GM12878 (cell line): ENCODE measurements at regions not wholly inside any gene's neighbourhood (a gene's known extent, or its start where the extent isn't known, plus 50 kb on each side); places are given as distances from the start of the nearest gene placed in this dataset.

Experiments
- ATAC-seq: fragments of 200-7000 bp; cut with Tn5 transposase; 3 replicates; pipeline ENCODE4 v1.9.1; 2020; ENCODE audit warnings: mild to moderate bottlenecking, moderate library complexity
- BruUV-seq: library from RNA; stranded (reverse); fragments of 400-500 nt; replicated peaks from 2 replicates; lab custom pipeline; 2021; lab: Mats Ljungman, UMichigan
- CTCF ChIA-PET: fragments of 300-600 bp; sonication (Branson Sonifier 250); formaldehyde crosslinking; extraction: SDS; loops from one replicate; lab custom pipeline; 2021; ENCODE audit warnings: inconsistent platforms; lab: Yijun Ruan, JAX
- POLR2A ChIA-PET: fragments of 350-600 bp; formaldehyde crosslinking; extraction: SDS; loops from one replicate; lab custom pipeline; 2021; ENCODE audit warnings: inconsistent platforms; lab: Charles Lee
- RAD21 ChIA-PET: fragments of 300-600 bp; sonication (Branson Sonifier 250); formaldehyde crosslinking; loops from one replicate; lab custom pipeline; 2023; ENCODE audit warnings: antibody characterized with exemption; ENCODE audit not compliant: unreplicated experiment; lab: Charles Lee
- SMC1A ChIA-PET: fragments of 300-600 bp; sonication (Branson Sonifier 250); formaldehyde crosslinking; loops from one replicate; lab custom pipeline; 2023; ENCODE audit not compliant: unreplicated experiment, uncharacterized antibody; lab: Charles Lee
- DNase-seq: peaks from one replicate; pipeline ENCODE4 v3.0.0-alpha.2; 2011; ENCODE audit warnings: low read depth, low spot score
- FAIRE-seq: peaks from 3 replicates; lab custom pipeline; 2011; peaks lifted over from hg19 to GRCh38; lab: Jason Lieb, UNC
- H2AFZ ChIP-seq: 2 replicates; pipeline ENCODE4 v1.6.0; 2011; ENCODE audit warnings: low read depth, low read length, control low read depth; ENCODE audit not compliant: control insufficient read depth
- H3K27ac ChIP-seq: 2 replicates; pipeline ENCODE4 v1.5.1; 2011; ENCODE audit warnings: control low read depth; ENCODE audit not compliant: control insufficient read depth, insufficient read depth
- H3K27me3 ChIP-seq, 2 experiments: replicated peaks in 1 of 2; 2 replicates each; pipeline versions ENCODE4 v1.6.0 to v1.6.1; 2011; ENCODE audit warnings: low read length in 1 of 2; ENCODE audit not compliant: control insufficient read depth in 2 of 2, insufficient read depth in 2 of 2
- H3K36me3 ChIP-seq, 2 experiments: 2 replicates each; pipeline ENCODE4 v1.5.1; 2011; ENCODE audit warnings: low read length in 1 of 2; ENCODE audit not compliant: control insufficient read depth in 2 of 2, insufficient read depth in 2 of 2
- H3K4me1 ChIP-seq: 2 replicates; pipeline ENCODE4 v1.6.1; 2011; ENCODE audit warnings: mild to moderate bottlenecking, low read length, moderate library complexity, mixed read lengths; ENCODE audit not compliant: control insufficient read depth, insufficient read depth
- H3K4me2 ChIP-seq: 2 replicates; pipeline ENCODE4 v1.6.0; 2011; ENCODE audit warnings: control low read depth; ENCODE audit not compliant: control insufficient read depth, insufficient read depth
- H3K4me3 ChIP-seq: fragments of 200-600 bp; sonication (generic); 2 replicates; pipeline ENCODE4 v1.5.1; 2016
- H3K79me2 ChIP-seq: 2 replicates; pipeline ENCODE4 v1.6.0; 2011; ENCODE audit warnings: low read length; ENCODE audit not compliant: control insufficient read depth, insufficient read depth
- H3K9ac ChIP-seq: 2 replicates; pipeline ENCODE4 v1.8.0; 2011; ENCODE audit warnings: low read length, control low read depth, mixed read lengths; ENCODE audit not compliant: control insufficient read depth, insufficient read depth
- H3K9me3 ChIP-seq: replicated peaks from 3 replicates; pipeline ENCODE4 v1.5.1; 2011; ENCODE audit warnings: mild to moderate bottlenecking, low read length; ENCODE audit not compliant: control insufficient read depth, insufficient read depth
- H4K20me1 ChIP-seq: 2 replicates; pipeline ENCODE4 v1.6.0; 2011; ENCODE audit not compliant: control insufficient read depth, insufficient read depth
- BCL3 ChIP-seq: IDR thresholded peaks from 2 replicates; pipeline ENCODE4 v1.6.1; 2011; ENCODE audit warnings: borderline replicate concordance, low read depth, mild to moderate bottlenecking, moderate library complexity, low read length; ENCODE audit not compliant: insufficient read depth, poor library complexity, severe bottlenecking
- BMI1 ChIP-seq: fragments of 450-650 bp; IDR thresholded peaks from 2 replicates; pipeline ENCODE4 v1.6.1; 2016; ENCODE audit warnings: mild to moderate bottlenecking, moderate library complexity, borderline replicate concordance
- CHD4 ChIP-seq: fragments of 200-600 bp; sonication (generic); IDR thresholded peaks from 2 replicates; pipeline ENCODE4 v1.6.1; 2016; ENCODE audit warnings: mild to moderate bottlenecking
- CREB1 ChIP-seq: IDR thresholded peaks from 2 replicates; pipeline ENCODE4 v1.6.1; 2012; ENCODE audit warnings: low read depth, mild to moderate bottlenecking, inconsistent platforms
- EP300 ChIP-seq, 2 experiments: fragments of 150-350 bp in 1 of 2; IDR thresholded peaks; 2 replicates each; pipeline ENCODE4 v1.6.1; 2011 to 2012; ENCODE audit warnings: low read depth in 2 of 2, low read length in 2 of 2, borderline replicate concordance in 1 of 2, improper control_type of control experiment in 1 of 2, inconsistent platforms in 1 of 2; ENCODE audit not compliant: control insufficient read depth in 1 of 2
- FOXK2 ChIP-seq: fragments of 450-650 bp; IDR thresholded peaks from 2 replicates; pipeline ENCODE4 v1.6.1; 2017; ENCODE audit warnings: mild to moderate bottlenecking, moderate library complexity
- PAX5 ChIP-seq: IDR thresholded peaks from 2 replicates; pipeline ENCODE4 v1.6.1; 2011; ENCODE audit warnings: low read depth, low read length, borderline replicate concordance
- PAX8 ChIP-seq: fragments of 450-650 bp; IDR thresholded peaks from 2 replicates; pipeline ENCODE4 v1.6.1; 2017; ENCODE audit warnings: mild to moderate bottlenecking, moderate library complexity
- PML ChIP-seq: IDR thresholded peaks from 2 replicates; pipeline ENCODE4 v1.6.1; 2012; ENCODE audit warnings: low read length, inconsistent platforms
- RAD21 ChIP-seq: IDR thresholded peaks from 2 replicates; pipeline ENCODE4 v1.6.1; 2011; ENCODE audit warnings: mild to moderate bottlenecking, low read depth, low read length, moderate library complexity; ENCODE audit not compliant: insufficient read depth
- RFX5 ChIP-seq: IDR thresholded peaks from 2 replicates; pipeline ENCODE4 v1.6.1; 2011; ENCODE audit warnings: low read depth, low read length, improper control_type of control experiment
- SMAD5 ChIP-seq: IDR thresholded peaks from 2 replicates; pipeline ENCODE4 v1.6.1; 2016; ENCODE audit warnings: antibody characterized with exemption, low read depth
- STAT1 ChIP-seq: fragments of 450-650 bp; conservative IDR thresholded peaks from 2 replicates; pipeline ENCODE4 v1.6.1; 2014; ENCODE audit warnings: antibody characterized with exemption, mild to moderate bottlenecking
- TCF7 ChIP-seq: IDR thresholded peaks from 2 replicates; pipeline ENCODE4 v1.6.1; 2014; ENCODE audit warnings: antibody characterized with exemption, borderline replicate concordance
- ZSCAN29 ChIP-seq: fragments of 450-650 bp; IDR thresholded peaks from 2 replicates; pipeline ENCODE4 v1.6.1; 2017; ENCODE audit warnings: mild to moderate bottlenecking, moderate library complexity
- WGBS: methylation state at CpG from one replicate; pipeline ENCODE4 v1.1.6; 2016; ENCODE audit warnings: low lambda C conversion rate; ENCODE audit not compliant: insufficient replicate concordance, insufficient coverage; ENCODE audit errors: missing lambda C conversion rate; 5-methylcytosine and 5-hydroxymethylcytosine counted together
- in situ Hi-C: fragments of 300-500 bp; cut with MboI; formaldehyde crosslinking; loops from 9 replicates; pipeline ENCODE4 v1.14.3; 2018; ENCODE audit warnings: mixed read lengths
- intact Hi-C: fragments of 100-400 bp; cut with micrococcal nuclease; formaldehyde crosslinking; loops from one replicate; pipeline ENCODE4 v1.14.2; 2022; ENCODE audit not compliant: unreplicated experiment
- TF ChIP-seq, protein P1 (sequence below): fragments of 450-650 bp; IDR thresholded peaks from 2 replicates; pipeline ENCODE4 v1.6.1; 2018; ENCODE audit warnings: borderline replicate concordance, mild to moderate bottlenecking; ENCODE audit not compliant: partially characterized antibody
- TF ChIP-seq, protein P2 (sequence below): IDR thresholded peaks from 2 replicates; pipeline ENCODE4 v1.6.1; 2012; ENCODE audit warnings: low read depth, low read length, improper control_type of control experiment
- TF ChIP-seq, protein P3 (sequence below): fragments of 450-650 bp; IDR thresholded peaks from 2 replicates; pipeline ENCODE4 v1.6.1; 2018; ENCODE audit warnings: mild to moderate bottlenecking, low read depth, moderate library complexity; ENCODE audit not compliant: partially characterized antibody

- no peak for TF ChIP-seq CREB1
- no peak for TF ChIP-seq BCL3
- no peak for TF ChIP-seq CHD4
- TF ChIP-seq TCF7: no peak
- no peak for TF ChIP-seq RFX5
- no peak for TF ChIP-seq PAX5
- TF ChIP-seq, protein P1, sequence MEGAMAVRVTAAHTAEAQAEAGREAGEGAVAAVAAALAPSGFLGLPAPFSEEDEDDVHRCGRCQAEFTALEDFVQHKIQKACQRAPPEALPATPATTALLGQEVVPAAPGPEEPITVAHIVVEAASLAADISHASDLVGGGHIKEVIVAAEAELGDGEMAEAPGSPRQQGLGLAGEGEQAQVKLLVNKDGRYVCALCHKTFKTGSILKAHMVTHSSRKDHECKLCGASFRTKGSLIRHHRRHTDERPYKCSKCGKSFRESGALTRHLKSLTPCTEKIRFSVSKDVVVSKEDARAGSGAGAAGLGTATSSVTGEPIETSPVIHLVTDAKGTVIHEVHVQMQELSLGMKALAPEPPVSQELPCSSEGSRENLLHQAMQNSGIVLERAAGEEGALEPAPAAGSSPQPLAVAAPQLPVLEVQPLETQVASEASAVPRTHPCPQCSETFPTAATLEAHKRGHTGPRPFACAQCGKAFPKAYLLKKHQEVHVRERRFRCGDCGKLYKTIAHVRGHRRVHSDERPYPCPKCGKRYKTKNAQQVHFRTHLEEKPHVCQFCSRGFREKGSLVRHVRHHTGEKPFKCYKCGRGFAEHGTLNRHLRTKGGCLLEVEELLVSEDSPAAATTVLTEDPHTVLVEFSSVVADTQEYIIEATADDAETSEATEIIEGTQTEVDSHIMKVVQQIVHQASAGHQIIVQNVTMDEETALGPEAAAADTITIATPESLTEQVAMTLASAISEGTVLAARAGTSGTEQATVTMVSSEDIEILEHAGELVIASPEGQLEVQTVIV: no peak
- no peak for TF ChIP-seq RAD21
- TF ChIP-seq FOXK2: no peak
- TF ChIP-seq STAT1: no peak
- no peak for TF ChIP-seq SMAD5
- no peak for TF ChIP-seq BMI1
- TF ChIP-seq ZSCAN29: no peak
- TF ChIP-seq, protein P2, sequence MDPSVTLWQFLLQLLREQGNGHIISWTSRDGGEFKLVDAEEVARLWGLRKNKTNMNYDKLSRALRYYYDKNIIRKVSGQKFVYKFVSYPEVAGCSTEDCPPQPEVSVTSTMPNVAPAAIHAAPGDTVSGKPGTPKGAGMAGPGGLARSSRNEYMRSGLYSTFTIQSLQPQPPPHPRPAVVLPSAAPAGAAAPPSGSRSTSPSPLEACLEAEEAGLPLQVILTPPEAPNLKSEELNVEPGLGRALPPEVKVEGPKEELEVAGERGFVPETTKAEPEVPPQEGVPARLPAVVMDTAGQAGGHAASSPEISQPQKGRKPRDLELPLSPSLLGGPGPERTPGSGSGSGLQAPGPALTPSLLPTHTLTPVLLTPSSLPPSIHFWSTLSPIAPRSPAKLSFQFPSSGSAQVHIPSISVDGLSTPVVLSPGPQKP: no peak
- no peak for TF ChIP-seq PML
- TF ChIP-seq, protein P3, sequence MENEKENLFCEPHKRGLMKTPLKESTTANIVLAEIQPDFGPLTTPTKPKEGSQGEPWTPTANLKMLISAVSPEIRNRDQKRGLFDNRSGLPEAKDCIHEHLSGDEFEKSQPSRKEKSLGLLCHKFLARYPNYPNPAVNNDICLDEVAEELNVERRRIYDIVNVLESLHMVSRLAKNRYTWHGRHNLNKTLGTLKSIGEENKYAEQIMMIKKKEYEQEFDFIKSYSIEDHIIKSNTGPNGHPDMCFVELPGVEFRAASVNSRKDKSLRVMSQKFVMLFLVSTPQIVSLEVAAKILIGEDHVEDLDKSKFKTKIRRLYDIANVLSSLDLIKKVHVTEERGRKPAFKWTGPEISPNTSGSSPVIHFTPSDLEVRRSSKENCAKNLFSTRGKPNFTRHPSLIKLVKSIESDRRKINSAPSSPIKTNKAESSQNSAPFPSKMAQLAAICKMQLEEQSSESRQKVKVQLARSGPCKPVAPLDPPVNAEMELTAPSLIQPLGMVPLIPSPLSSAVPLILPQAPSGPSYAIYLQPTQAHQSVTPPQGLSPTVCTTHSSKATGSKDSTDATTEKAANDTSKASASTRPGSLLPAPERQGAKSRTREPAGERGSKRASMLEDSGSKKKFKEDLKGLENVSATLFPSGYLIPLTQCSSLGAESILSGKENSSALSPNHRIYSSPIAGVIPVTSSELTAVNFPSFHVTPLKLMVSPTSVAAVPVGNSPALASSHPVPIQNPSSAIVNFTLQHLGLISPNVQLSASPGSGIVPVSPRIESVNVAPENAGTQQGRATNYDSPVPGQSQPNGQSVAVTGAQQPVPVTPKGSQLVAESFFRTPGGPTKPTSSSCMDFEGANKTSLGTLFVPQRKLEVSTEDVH: no peak
- TF ChIP-seq PAX8: no peak
- TF ChIP-seq EP300 (IDR thresholded peaks at IDR 0.05; ENCODE audit: borderline replicate concordance in 1 of 2, control insufficient read depth in 1 of 2, low read depth in 2 of 2, low read length in 2 of 2): no peak
- no peaks in the 10 kb centered on the region for H3K79me2 ChIP-seq
- H4K20me1 ChIP-seq: no peaks in the 10 kb centered on the region
- 0% methylated on average over 2 of the region's 2 CpGs for WGBS
- H3K4me1 ChIP-seq: no peaks in the 10 kb centered on the region
- ChIA-PET POLR2A (no interaction called here), SMC1A (no interaction called here), CTCF (no interaction called here), RAD21 (no interaction called here)
- no peak overlapping the region for H3K4me2 ChIP-seq
- no peak overlapping the region for H2AFZ ChIP-seq
- in situ Hi-C loops: no loop called here
- H3K9ac ChIP-seq: no peak overlapping the region
- DNase-seq (no peak), FAIRE-seq (no peak), ATAC-seq (no peak)
- no peak overlapping the region for H3K27ac ChIP-seq
- intact Hi-C loops: loop anchor here (10.0 kb wide), 1 partner anchor 261 kb away; no protein-coding TSS in a partner anchor
- no peak overlapping the region for H3K4me3 ChIP-seq
- no peaks in the 10 kb centered on the region for H3K36me3 ChIP-seq
- H3K27me3 ChIP-seq: no peaks in the 10 kb centered on the region
- no peaks in the 10 kb centered on the region for H3K9me3 ChIP-seq
- no TSS peak for BruUV-seq
Observed at GRCh38 chr11:92605667-92606066, 363.8 kb upstream of the MTNR1B start.
